ENCODE measurements at regions not wholly inside any gene's neighbourhood (a gene's known extent, or its start where the extent isn't known, plus 50 kb on each side); places are given as distances from the start of the nearest gene placed in this dataset.

DNA sequence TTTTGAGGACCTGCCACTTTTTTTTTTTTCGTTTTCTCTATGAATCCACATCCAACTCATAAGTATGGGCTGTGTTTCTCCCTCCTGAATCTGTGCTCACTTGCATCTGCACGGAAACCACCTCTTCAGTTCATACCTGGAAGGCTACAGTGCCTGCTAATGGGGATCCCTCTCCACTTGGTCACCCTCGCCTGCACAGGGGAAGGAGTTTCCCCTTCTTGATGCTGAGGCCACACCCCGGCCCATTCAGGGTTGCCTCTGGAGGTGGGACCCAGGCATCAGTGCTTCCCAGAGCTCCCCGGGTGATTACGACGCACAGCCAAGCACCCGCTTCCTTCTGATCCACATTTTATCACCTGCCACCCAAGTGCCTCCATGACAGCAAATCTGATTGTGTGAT is 85.9 kb upstream of the TBC1D3K start:
- no peak for DNase-seq (ENCODE audit: low read depth)
- TF ChIP-seq, protein P1, sequence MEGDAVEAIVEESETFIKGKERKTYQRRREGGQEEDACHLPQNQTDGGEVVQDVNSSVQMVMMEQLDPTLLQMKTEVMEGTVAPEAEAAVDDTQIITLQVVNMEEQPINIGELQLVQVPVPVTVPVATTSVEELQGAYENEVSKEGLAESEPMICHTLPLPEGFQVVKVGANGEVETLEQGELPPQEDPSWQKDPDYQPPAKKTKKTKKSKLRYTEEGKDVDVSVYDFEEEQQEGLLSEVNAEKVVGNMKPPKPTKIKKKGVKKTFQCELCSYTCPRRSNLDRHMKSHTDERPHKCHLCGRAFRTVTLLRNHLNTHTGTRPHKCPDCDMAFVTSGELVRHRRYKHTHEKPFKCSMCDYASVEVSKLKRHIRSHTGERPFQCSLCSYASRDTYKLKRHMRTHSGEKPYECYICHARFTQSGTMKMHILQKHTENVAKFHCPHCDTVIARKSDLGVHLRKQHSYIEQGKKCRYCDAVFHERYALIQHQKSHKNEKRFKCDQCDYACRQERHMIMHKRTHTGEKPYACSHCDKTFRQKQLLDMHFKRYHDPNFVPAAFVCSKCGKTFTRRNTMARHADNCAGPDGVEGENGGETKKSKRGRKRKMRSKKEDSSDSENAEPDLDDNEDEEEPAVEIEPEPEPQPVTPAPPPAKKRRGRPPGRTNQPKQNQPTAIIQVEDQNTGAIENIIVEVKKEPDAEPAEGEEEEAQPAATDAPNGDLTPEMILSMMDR (IDR thresholded peaks at IDR 0.05; ENCODE audit: low read depth, low read length, missing control alignments) = no peak
- H3K4me3 ChIP-seq (ENCODE audit: low read depth, low read length) = no peak overlapping the region

DNA sequence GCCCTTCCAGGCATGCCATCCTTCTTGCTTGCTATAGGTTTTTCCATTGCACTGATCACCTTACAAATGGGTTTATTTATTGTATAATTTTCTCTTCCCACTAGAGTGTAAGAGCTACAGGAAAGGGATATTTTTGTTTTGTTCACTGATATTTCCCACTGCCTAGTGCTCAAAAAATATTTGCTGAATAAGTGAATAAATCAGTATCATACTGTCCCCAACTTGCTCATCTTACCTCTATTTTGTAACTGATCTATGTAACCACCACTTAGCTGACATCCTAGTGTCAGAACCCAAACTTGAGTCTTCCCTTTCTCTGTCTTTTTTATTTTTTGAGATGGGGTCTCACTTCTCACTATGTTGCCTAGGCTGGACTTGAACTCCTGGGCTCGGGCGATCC is 87.6 kb upstream of the TBC1D3K start:
- TF ChIP-seq, protein P1 (IDR thresholded peaks at IDR 0.05; ENCODE audit: low read depth, low read length, missing control alignments) = no peak
- H3K4me3 ChIP-seq (ENCODE audit: low read depth, low read length) = no peak overlapping the region

DNA sequence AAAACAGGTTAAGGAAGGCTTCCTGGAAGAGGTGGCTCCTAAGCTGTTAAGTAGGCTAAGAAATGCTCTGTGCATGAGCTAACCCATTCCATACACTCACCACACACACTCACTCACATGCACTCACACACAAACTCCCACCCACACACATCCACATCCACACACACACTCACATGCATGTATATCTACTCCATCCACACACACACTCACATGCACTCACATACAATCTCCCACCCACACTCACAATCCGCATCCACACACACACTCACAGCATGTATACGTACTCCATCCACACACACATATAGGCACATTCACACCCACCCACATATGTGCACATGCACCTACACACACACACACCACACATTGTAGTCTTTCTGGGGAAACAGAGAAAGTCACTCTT is 89.3 kb upstream of the HNF1B start:
- no peak overlapping the region for H3K4me3 ChIP-seq (ENCODE audit: low read depth, low read length)
- no peak for DNase-seq (ENCODE audit: low read depth)
- TF ChIP-seq, protein P1 (IDR thresholded peaks at IDR 0.05; ENCODE audit: low read depth, low read length, missing control alignments) = no peak

More for the DNA sequence above, 87.6 kb upstream of the TBC1D3K start:
- DNase-seq (ENCODE audit: low read depth) = no peak

DNA sequence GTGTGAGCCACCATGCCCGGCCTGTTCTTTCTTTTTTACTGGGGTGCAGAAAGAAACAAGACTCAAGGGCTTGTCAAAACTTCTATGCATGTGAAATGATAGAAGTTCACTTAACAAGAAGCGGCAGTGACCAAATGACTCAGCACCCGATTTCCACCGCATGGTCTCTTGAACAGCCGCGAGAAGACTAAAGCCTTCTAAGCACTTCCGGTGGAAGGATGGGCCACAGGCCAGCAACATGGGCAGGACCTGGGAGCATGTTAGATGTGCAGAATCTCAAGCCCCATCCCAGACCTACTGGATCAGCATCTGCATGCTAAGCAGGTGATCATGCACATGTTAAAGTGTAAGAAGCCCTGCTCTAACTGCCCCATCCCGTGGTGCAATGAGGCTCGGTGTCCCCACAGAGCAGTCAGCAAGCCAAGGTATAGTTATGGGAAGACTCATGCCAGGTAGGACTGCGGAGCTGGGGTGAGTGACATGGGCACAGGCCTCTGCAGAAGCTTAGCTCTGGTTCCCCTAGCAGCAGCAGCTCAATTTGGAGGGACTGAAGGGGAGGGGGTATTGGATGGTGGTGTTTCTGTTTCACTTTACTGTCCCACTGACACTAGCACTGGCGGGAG is 88.5 kb upstream of the HNF1B start:
- peak overlapping the region; percentile 13; the same call in 1 of the 2 replicates for H3K4me3 ChIP-seq (ENCODE audit: low read depth, low read length)
- peak; percentile 80 for DNase-seq (ENCODE audit: low read depth)
- TF ChIP-seq, protein P1 (IDR thresholded peaks at IDR 0.05; ENCODE audit: low read depth, low read length, missing control alignments) = no peak

DNA sequence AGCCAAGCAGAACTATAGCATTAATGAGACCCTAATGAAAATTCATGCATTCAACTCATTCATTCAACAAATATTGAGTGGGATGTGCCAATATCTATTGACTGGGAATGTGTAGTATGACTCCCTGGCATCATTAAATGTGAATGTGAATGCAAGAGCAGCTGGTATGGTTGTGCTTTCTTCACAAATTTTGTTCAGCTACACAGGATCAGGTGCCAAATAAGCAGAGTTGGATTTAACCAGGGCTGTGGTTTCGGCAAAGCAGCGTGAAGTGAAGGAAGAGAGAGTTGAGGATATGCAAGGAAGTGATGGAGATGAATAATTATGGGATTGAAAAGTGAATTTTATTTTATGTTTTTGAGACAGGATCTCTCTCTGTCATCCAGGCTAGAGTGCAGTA is 87.1 kb upstream of the HNF1B start:
- no peak overlapping the region for H3K4me3 ChIP-seq (ENCODE audit: low read depth, low read length)
- no peak for DNase-seq (ENCODE audit: low read depth)
- TF ChIP-seq, protein P1 (IDR thresholded peaks at IDR 0.05; ENCODE audit: low read depth, low read length, missing control alignments) = no peak

DNA sequence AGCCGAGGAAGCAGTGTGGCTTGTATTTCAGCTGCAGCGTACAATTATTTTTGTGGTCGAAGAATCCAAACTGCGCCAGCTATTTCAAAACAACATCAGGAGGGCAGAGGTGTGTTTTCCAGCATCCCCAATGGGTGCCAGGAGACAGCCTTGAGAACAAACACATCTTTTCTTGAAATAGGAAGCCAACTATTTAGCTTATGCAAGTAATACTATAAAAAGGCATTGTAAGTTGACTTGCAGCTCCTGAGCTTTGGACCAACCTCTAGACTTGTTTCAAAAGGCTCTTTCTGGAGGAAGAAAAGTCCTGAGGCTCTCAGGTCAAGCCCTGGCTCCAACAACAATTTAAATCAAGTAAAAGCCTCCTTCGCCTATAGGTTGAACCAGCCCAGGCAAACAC is 86.6 kb upstream of the HNF1B start:
- TF ChIP-seq, protein P1 (IDR thresholded peaks at IDR 0.05; ENCODE audit: low read depth, low read length, missing control alignments) = no peak
- no peak overlapping the region for H3K4me3 ChIP-seq (ENCODE audit: low read depth, low read length)
- DNase-seq (ENCODE audit: low read depth) = no peak

All from GM12864 (cell line).